GM19467 (cell line): ENCODE measurements at regions not wholly inside any gene's neighbourhood (a gene's known extent, or its start where the extent isn't known, plus 50 kb on each side); places are given as distances from the start of the nearest gene placed in this dataset.

ENCODE experiments used
- ATAC-seq: cut with Tn5 transposase; IDR thresholded peaks from one replicate; pipeline ENCODE4 v1.9.1; 2021; ENCODE audit warnings: mild to moderate bottlenecking, moderate library complexity; ENCODE audit not compliant: unreplicated experiment

GRCh38 chr12:124184456-124184855, 110.4 kb upstream of the RFLNA start:
- no peak for ATAC-seq

- no peak for ATAC-seq
Observed at GRCh38 chr12:124185971-124186686, 108.8 kb upstream of the RFLNA start.

DNA sequence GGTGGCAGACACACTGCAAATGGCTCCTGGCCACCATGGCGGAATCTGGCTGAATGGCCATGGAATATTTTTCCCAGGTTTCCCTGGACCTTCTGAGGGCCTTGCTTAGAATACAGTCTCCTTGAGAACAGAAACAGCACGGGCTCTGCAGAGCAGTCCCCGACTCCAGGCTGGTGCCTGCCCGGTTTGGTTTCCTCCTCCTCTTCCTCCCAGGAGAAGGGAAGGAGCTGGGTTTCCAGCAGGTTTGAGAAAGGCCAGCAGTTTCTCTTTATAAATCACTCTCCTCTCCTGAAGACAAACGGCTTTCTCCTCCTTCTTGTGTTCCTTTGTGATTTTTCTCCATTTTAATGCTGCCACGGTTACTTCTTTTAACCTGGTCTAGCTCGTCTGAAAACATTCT, 106.8 kb upstream of the RFLNA start:
- ATAC-seq: no peak

DNA sequence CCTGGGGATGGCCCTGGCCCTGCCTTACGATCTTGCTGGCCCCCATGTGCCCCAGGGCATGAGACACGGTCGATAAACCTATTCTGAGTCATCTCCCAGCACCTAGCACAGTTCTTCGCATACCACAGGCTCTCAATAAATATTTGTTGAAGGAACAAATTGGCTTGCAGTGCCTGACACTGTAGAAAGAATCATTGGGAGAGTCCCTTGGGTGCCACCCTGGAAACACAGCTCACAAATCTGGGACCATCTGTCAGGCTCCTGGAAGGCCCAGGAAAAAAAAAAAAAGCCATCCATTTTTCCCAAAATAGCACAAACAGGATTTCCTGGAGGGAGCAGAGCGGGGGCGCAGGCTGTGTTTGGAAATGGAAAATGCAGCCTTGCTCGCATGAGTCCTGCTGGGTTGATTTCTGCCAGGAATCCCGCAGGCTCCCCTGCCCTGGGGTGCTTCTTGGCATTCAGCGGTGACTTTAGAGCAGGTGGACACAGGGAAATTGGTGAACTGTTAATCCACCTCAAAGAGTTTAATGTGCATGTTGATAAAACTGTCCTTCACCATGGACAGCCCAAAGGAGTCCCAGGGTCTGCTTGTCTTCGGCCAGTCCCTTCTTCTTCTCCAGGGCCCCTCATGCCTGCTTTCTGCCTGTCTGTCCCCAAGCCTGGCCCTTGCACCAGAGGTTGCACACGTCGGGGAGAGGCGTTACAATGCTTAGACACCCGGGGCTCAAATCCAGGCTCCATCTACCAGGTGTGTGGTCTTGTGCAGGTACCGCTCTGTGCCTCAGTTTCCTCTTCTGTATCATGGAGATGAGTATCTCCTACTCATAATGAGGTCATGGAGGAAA, 106.1 kb upstream of the RFLNA start:
- ATAC-seq: no peak

DNA sequence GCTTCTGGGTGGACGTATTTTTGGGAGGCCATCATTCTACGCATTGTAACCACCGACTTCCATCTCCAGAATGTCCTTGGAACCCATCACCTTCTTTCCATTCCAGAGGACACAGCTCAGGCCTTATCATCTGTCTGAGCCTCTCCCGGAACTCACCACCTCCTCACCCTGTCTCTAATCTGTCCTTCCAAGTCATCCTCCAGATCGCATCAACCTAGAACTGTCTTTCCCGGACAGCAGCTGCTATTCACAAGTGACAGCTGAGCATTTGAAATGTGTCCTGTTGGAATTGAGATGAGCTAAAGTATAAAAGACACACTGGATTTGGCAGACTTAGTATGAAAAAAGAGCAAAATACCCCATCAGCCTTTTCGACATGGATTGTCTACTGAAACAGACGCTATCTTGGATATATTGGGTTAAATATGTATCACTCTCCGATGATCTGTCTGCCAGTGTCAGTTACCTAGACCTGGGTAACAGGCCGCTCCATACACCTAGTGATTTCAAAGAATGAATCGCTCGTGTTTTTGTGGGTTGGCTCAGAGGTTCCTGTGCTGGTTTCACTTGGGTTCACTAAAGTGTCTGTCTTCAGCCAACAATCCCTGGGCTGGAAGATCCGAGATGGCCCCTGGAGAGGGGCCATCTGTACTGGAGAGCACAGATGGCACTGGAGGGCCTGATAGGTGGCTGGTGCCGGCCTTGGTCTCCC, 104.4 kb upstream of the RFLNA start:
- ATAC-seq: no peak

GRCh38 chr12:124191024-124191359, 103.9 kb upstream of the RFLNA start:
- ATAC-seq: no peak

- no peak for ATAC-seq
Observed at GRCh38 chr12:124191966-124192365, 102.9 kb upstream of the RFLNA start.

- ATAC-seq: no peak
Observed at GRCh38 chr12:124194264-124194892, 100.5 kb upstream of the RFLNA start.

DNA sequence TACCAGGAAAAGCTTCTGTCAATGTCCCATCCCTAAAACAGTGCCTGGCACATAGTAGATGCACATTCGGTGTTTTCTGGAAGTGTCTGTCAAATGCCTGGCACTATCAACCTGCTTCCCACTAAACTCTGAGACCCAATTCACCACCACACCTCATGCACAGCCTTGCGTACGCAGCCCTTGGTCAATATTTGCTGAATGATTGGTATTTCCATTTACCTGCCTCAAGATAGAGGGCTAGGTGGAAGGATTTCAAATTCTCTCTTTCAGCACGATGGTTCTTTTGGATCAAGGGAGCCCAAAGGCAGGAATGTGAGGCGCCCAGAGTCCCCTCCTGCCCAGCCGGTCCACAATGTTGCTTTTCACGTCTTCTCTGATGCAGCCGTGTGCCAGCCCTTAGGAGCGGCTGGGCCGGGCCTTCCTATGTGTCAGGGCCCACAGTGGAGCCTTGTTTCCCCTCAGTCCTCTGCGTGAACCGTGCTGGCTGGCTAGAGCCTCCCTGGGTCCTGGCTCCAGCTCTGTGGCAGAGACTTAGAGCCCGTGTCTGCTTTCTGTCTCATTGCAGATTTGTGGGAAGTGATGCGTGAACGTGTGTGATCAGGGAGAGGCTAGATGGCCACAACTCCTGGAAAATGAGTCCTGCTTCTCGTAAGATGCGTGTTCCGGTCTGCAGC, 99.9 kb upstream of the RFLNA start:
- ATAC-seq: no peak

DNA sequence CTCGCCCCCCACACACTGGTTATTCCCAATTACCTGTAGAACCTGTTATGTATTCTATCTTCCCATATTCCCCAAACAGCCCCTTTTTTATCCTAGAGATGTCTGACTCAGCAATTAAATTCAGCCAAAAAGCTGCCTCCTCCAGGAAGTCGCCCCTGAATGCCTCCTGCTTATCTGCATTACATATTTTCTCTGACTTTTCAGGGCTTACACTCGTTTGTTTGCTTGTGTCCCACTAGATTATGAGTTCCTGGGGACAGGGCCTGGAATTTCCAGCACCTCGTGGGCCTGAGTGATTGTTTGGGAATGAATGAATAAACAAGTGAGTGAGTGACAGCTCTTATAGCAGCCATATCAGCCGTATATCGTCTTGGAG, 99.3 kb upstream of the RFLNA start:
- no peak for ATAC-seq

DNA sequence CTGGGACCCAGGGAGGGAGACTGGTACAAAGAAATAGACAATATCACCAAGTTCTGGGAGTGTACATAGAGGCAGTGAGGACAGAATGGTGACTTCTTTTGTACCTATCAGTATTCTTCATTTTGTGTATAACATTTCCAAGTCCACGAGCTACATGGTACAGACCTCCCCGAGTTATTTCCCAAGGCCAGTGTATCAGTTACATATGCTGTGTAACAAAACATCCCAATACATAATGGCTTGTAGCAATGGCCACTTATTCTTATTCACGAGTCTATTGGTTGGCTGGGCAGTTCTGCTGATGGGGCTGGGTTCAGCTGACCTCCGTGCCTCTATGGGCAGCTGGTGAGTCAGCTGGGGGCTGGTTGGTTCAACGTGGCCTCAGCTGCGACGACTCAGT, 98.7 kb upstream of the RFLNA start:
- ATAC-seq: no peak

- ATAC-seq: no peak
Observed at GRCh38 chr12:124201248-124201647, 93.6 kb upstream of the RFLNA start.

GRCh38 chr12:124203176-124203575, 91.7 kb upstream of the RFLNA start:
- ATAC-seq: no peak

GRCh38 chr12:124205405-124205804, 89.5 kb upstream of the RFLNA start:
- ATAC-seq: no peak

- no peak for ATAC-seq
Observed at GRCh38 chr12:124207049-124207448, 87.8 kb upstream of the RFLNA start.

DNA sequence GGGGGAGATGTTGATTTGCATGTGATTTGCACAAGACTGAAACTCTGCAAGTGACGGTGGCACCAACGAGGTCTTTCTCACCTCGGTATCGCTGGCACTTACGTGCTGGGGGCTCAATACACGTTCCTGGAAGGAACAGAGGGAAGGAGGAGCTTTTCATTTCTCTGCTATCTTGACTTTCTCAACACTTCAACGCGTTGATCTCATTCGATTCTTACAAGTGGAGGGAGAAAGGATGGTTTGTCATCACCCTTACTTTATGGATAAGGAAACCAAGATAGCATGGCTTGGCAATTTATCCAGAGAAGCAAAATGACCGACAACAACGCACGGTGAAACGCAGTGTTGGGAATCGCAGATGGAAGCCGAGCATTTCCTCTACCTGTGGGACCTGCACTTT, 87.3 kb upstream of the RFLNA start:
- ATAC-seq: no peak

- no peak for ATAC-seq
Observed at GRCh38 chr12:124208489-124208888, 86.4 kb upstream of the RFLNA start.

DNA sequence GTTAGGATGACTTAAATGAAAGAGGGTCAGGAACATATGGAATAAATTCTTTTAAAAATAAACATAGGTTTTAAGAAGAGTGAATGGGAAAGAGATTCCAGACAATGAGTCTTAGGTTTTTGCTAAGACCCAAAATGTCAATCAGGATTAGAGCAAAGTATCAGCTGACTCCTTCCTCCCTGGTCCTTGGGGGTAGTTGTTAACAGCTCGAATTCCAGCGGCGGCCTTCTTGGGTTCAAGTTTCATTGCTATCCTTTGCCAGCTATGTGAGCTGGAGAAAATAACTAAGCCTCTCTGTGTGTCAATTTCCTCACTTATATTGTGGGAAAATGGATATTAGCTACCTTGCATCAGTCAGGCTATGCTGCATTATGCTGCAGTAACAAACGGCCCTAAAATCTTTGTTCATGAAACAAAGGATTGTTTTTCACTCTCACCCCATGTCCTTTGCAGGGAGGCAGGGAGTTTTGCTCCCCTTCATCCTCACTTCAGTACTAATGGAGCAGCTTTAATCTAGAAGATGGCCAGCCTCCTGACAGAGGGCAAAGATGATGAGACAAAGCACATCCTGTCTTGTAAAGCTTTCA, 83.8 kb upstream of the RFLNA start:
- no peak for ATAC-seq

DNA sequence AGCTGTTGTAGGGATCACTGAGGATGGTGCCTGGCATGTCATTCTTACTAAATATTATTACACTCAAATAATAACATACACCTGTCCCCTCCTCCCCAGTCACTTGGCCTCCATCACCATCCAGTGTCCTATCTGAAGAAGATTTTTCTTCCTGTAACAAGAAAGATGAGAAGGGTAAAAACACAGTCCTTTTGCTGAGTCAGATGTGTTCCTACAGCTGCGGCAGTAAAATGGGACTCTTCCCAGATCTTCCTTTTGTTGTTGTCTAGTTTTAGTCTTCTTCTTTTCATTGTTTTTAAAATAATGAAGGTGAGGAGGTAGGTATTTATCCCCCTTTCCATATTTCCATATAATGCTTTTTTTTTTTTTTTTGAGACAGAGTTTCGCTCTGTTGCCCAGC, 83.1 kb upstream of the RFLNA start:
- ATAC-seq: no peak

DNA sequence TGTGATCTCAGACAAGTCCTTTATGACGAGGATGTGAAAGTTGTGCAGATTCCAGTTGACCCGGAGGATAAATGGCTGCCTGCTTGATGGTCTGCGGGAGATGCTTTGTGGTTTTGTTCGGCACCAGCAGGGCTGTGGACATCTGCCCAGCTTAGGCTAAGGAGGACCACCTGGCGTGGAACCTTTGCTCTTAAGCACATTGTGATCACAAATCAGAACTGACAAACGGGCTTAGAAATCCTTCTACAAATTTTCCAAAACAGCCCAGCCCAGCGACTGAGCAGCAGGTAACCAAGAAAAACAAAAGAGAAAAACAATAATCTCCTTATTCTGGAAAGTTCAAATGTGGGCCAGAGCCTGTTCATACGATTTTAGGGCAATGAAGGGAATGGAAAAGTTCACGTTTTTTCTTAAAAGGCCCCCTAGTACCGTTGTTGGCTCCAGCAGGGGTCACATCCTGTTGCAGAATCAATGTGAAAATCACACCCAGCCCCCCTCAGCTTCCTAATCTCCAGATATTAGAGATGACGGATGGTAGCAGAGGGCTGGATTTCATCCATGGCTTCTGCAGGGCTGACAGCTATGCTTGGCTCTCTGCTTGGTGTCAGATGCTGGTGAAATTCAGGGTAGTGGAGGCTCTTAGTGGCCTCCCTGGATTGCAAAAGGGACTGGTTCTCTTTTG, 81.1 kb upstream of the RFLNA start:
- no peak for ATAC-seq
